Subcutaneous abdominal adipose tissue (tissue), 5 donors: ENCODE measurements at regions not wholly inside any gene's neighbourhood (a gene's known extent, or its start where the extent isn't known, plus 50 kb on each side); places are given as distances from the start of the nearest gene placed in this dataset.

Experiments used
- H3K27ac ChIP-seq: one replicate; pipeline ENCODE4 v1.7.0; 2013; ENCODE audit warnings: low read depth, mild to moderate bottlenecking, inconsistent platforms, low read length, moderate library complexity
- H3K27me3 ChIP-seq, 5 donors: one replicate each; pipeline ENCODE4 v1.7.0; 2013; ENCODE audit warnings: low read length in 5 of 5, inconsistent platforms in 1 of 5; ENCODE audit not compliant: control insufficient read depth in 5 of 5, insufficient read depth in 4 of 5
- H3K36me3 ChIP-seq, 5 donors: one replicate each; pipeline ENCODE4 v1.7.0; 2013; ENCODE audit warnings: low read length in 5 of 5; ENCODE audit not compliant: control insufficient read depth in 5 of 5, insufficient read depth in 5 of 5
- H3K4me1 ChIP-seq, 5 donors: one replicate each; pipeline ENCODE4 v1.7.0; 2013; ENCODE audit warnings: low read length in 5 of 5, mild to moderate bottlenecking in 3 of 5, moderate library complexity in 1 of 5; ENCODE audit not compliant: control insufficient read depth in 5 of 5, insufficient read depth in 5 of 5
- H3K4me3 ChIP-seq, 5 donors: one replicate each; pipeline ENCODE4 v1.7.0; 2013; ENCODE audit warnings: low read length in 5 of 5, low read depth in 1 of 5
- H3K9ac ChIP-seq, 5 donors: one replicate each; pipeline ENCODE4 v1.7.0; 2013; ENCODE audit warnings: low read length in 5 of 5, mild to moderate bottlenecking in 4 of 5, moderate library complexity in 3 of 5
- H3K9me3 ChIP-seq, 5 donors: one replicate each; pipeline ENCODE4 v1.7.0; 2013; ENCODE audit warnings: low read length in 5 of 5; ENCODE audit not compliant: control insufficient read depth in 5 of 5
- donor health status: healthy.
- donor health status: healthy.
- donor health status: healthy.
- donor health status: healthy.
- donor health status: healthy.

GRCh38 chr15:61764141-61764540 lies 296.1 kb downstream of the VPS13C start:
- Histone ChIP-seq H3K9ac (no peak overlapping the region), H3K27me3 (no peaks in the 10 kb centered on the region), H3K36me3 (no peaks in the 10 kb centered on the region), H3K9me3 (no peaks in the 10 kb centered on the region), H3K4me3 (no peak overlapping the region), H3K4me1 (no peaks in the 10 kb centered on the region), H3K27ac (no peak overlapping the region)

GRCh38 chr15:61762676-61763075 lies 297.6 kb downstream of the VPS13C start:
- no peaks in the 10 kb centered on the region for H3K9me3 ChIP-seq
- H3K9ac ChIP-seq: no peak overlapping the region
- H3K4me3 ChIP-seq: no peak overlapping the region
- H3K27me3 ChIP-seq: no peaks in the 10 kb centered on the region
- H3K36me3 ChIP-seq: no peaks in the 10 kb centered on the region
- H3K4me1 ChIP-seq: no peaks in the 10 kb centered on the region
- H3K27ac ChIP-seq: no peak overlapping the region

DNA sequence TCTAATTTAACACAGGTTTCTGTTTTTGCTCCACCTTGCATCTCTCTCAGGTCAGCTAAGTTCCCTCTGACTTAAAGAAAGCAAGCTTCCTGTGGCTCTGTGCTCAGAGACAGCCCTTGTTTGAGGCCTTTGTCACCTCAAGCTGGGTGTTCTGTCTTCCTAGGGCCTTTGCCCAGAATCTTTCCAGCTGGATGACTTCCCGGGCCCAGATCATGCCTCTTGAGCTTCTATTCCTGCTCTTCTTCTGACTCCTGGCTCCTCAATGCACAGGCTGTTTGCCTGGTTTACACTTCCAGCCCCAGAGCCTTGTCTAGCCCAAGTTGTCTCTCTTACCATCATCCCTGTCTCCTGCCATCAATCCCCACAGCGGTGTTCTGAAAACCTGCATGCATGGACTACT lies 300.6 kb downstream of the VPS13C start:
- no peak overlapping the region for H3K9ac ChIP-seq
- H3K27ac ChIP-seq: no peak overlapping the region
- H3K9me3 ChIP-seq: no peaks in the 10 kb centered on the region
- H3K36me3 ChIP-seq: no peaks in the 10 kb centered on the region
- H3K4me3 ChIP-seq: no peak overlapping the region
- no peaks in the 10 kb centered on the region for H3K27me3 ChIP-seq
- H3K4me1 ChIP-seq: peaks cover 0 to 9% (median 0%) of the 10 kb centered on the region in 5 donors

DNA sequence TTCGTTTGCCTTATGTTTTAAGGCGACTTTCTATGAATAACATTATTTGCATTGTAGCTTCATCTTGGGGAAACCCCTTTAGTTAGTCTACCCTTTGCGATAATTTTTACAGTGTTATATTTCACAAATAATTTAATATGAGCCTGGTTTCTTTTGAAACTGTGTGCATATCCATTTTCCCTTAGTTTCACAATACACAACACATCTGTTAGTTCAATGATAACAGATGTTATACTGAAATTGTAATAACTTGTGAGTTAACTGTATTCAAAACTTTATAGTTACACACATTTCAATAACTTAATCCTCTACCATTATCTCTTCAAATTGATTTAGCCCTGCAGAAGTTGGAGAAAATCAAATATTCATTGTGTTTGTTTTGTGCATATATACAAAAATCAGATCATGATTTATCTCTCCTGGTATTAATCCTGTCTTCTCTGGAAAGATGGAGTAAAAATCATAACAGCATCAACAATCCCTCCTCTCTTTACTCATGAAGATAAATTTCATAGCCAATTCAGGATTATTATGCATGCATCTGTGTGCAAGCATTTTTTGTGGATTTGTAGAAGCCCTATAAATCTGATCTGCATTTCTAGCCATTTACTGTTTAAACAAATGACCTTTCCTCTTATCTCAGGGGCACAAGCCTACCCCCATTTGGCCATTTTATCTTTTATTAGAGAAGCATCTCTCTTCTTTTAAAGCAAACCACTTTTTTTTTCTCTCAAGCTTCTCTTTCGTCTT lies 304.0 kb downstream of the VPS13C start:
- Histone ChIP-seq H3K27ac (peak overlapping the region; percentile 84), H3K9ac (no peak overlapping the region), H3K4me3 (no peak overlapping the region), H3K4me1 (peaks cover 0 to 9% (median 0%) of the 10 kb centered on the region in 5 donors), H3K36me3 (no peaks in the 10 kb centered on the region), H3K27me3 (no peaks in the 10 kb centered on the region), H3K9me3 (no peaks in the 10 kb centered on the region)

DNA sequence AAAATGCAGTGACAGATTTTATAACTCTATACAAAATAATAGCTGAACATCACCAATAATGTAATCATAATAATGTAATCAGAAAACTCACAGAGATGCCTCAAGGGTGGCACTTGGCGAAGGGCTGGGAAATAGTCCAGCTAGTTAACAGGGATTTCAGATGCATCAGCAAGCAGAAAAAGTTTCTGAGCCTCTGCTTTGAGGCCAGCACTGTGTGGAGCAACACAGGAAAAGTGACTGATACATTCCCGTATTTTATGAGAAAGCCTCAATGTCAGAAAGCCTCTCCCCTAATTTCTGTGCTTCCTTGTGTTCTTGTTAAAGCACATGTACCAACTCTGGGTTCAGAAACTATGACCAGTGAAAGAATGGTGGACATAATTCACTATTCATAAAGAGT lies 304.8 kb downstream of the VPS13C start:
- Histone ChIP-seq H3K4me3 (no peak overlapping the region), H3K36me3 (no peaks in the 10 kb centered on the region), H3K9ac (no peak overlapping the region), H3K4me1 (peaks cover 0 to 9% (median 0%) of the 10 kb centered on the region in 5 donors), H3K27ac (peak overlapping the region; percentile 84), H3K27me3 (no peaks in the 10 kb centered on the region), H3K9me3 (no peaks in the 10 kb centered on the region)

GRCh38 chr15:61753018-61753710 lies 307.1 kb downstream of the VPS13C start:
- Histone ChIP-seq H3K9me3 (no peaks in the 10 kb centered on the region), H3K27me3 (no peaks in the 10 kb centered on the region), H3K27ac (no peak overlapping the region), H3K36me3 (no peaks in the 10 kb centered on the region), H3K4me3 (no peak overlapping the region), H3K4me1 (peaks cover 0 to 9% (median 0%) of the 10 kb centered on the region in 5 donors), H3K9ac (no peak overlapping the region)

DNA sequence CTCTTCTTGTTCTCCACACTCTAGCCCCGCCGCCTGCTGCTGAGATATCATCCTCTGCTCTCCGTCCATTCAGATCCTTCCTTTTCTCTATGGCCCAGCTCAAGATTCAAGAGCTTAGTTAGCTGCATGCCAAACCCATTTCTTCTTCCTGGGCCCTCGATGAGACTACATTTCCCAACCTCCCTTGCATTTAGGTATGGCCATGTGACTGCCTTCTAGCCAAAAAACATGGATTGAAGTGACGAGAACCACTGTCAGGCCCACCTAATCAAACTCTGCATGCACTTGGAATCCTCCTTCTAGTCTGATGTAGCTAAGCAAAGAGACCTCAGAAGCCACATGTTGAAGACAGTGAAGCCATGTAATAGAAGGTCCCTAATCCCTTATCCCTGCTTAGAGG lies 308.2 kb downstream of the VPS13C start:
- H3K9me3 ChIP-seq: no peaks in the 10 kb centered on the region
- no peaks in the 10 kb centered on the region for H3K27me3 ChIP-seq
- no peak overlapping the region for H3K9ac ChIP-seq
- no peak overlapping the region for H3K27ac ChIP-seq
- no peak overlapping the region for H3K4me3 ChIP-seq
- H3K4me1 ChIP-seq: peaks cover 0 to 9% (median 0%) of the 10 kb centered on the region in 5 donors
- H3K36me3 ChIP-seq: no peaks in the 10 kb centered on the region

GRCh38 chr15:61750271-61751084 lies 309.8 kb downstream of the VPS13C start:
- no peak overlapping the region for H3K4me3 ChIP-seq

DNA sequence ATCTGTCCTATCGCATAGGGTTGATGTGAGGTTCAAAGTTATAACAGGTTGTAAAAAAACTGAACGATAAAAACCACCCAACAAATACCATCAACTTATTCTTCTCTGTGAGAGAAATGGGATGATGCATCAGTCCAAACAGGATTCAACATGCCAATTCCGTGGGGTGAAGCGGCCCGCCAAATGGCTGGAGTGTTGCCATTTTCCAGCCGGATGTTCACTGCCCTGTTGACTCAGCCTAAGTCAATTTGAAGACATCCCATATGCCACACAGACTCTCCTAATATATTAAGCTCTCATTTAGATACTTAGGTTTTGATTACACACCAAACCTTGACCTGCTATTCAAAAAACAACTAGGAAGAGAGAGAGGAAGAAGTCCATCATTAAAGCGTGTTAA lies 311.1 kb downstream of the VPS13C start:
- no peaks in the 10 kb centered on the region for H3K36me3 ChIP-seq
- H3K27me3 ChIP-seq: no peaks in the 10 kb centered on the region
- no peak overlapping the region for H3K4me3 ChIP-seq
- H3K9ac ChIP-seq: no peak overlapping the region
- H3K9me3 ChIP-seq: no peaks in the 10 kb centered on the region
- no peaks in the 10 kb centered on the region for H3K4me1 ChIP-seq
- no peak overlapping the region for H3K27ac ChIP-seq

More at GRCh38 chr15:61750271-61751084, 309.8 kb downstream of the VPS13C start:
- Histone ChIP-seq H3K27me3 (no peaks in the 10 kb centered on the region), H3K36me3 (no peaks in the 10 kb centered on the region), H3K27ac (no peak overlapping the region), H3K4me1 (peaks cover 0 to 4% (median 0%) of the 10 kb centered on the region in 5 donors), H3K9me3 (no peaks in the 10 kb centered on the region), H3K9ac (no peak overlapping the region)

DNA sequence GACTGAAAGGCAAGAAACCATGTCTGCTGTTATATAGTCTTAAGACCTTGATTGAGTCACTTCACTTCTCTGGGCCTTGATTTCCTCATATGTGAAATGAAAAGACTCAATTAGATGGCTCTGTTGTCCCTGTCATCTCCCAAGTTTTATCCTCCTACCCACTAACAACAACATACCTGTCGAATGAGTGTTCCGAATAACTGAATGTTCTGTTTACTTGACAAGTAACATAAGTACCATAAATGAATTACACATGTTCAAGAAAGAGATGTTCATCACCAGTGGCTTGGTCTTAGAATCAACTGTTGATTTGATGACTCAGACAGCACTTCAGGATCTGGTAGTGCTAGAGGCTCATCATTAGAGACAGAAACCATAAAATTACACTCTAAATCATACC lies 311.7 kb downstream of the VPS13C start:
- Histone ChIP-seq H3K36me3 (no peaks in the 10 kb centered on the region), H3K4me3 (no peak overlapping the region), H3K27me3 (no peaks in the 10 kb centered on the region), H3K9me3 (no peaks in the 10 kb centered on the region), H3K27ac (no peak overlapping the region), H3K4me1 (no peaks in the 10 kb centered on the region), H3K9ac (no peak overlapping the region)
